ENCODE measurements at regions not wholly inside any gene's neighbourhood (a gene's known extent, or its start where the extent isn't known, plus 50 kb on each side); places are given as distances from the start of the nearest gene placed in this dataset.

GRCh38 chr14:36019126-36019525, 157.4 kb downstream of the PTCSC3 start:
- intact Hi-C loops (cut with micrococcal nuclease) (no loop called here), dilution Hi-C loops (cut with MboI; ENCODE audit: extremely low pct_ligation_motif_present, low sequenced_read_pairs) (no loop called here)
- Histone ChIP-seq H3K9me3 (replicated peaks; ENCODE audit: control insufficient read depth, insufficient read depth, low read length) (no peaks in the 10 kb centered on the region), H3K4me2 (ENCODE audit: insufficient read depth, low read length) (no peak overlapping the region), H3K36me3 (ENCODE audit: control insufficient read depth in 2 of 2, extremely low read depth in 1 of 2, insufficient read depth in 2 of 2, low read length in 2 of 2) (no peaks in the 10 kb centered on the region), H3K27me3 (ENCODE audit: control insufficient read depth in 2 of 2, insufficient read depth in 2 of 2, low read length in 2 of 2) (peaks cover 0 to 4% of the 10 kb centered on the region in 2 experiments), H3K79me2 (ENCODE audit: control insufficient read depth, insufficient read depth, low read length) (no peaks in the 10 kb centered on the region), H3K27ac (ENCODE audit: insufficient read depth, low read depth, low read length) (no peak overlapping the region), H3K9me1 (replicated peaks; ENCODE audit: control insufficient read depth, extremely low read depth, insufficient read depth, low read length) (no peaks in the 10 kb centered on the region), H4K20me1 (replicated peaks; ENCODE audit: control insufficient read depth, extremely low read depth, insufficient read depth, low read length) (no peaks in the 10 kb centered on the region), H3K4me1 (ENCODE audit: control insufficient read depth, extremely low read depth, insufficient read depth, low read length) (no peaks in the 10 kb centered on the region), H2AFZ (ENCODE audit: low read depth, low read length) (no peak overlapping the region), H3K4me3 (replicated peaks in 1 of 3; ENCODE audit: insufficient read depth in 1 of 3, low read depth in 1 of 3, low read length in 3 of 3) (no peak overlapping the region), H3K9ac (replicated peaks; ENCODE audit: extremely low read depth, insufficient read depth, low read length) (no peak overlapping the region)
- TF ChIP-seq GATA2 (IDR thresholded peaks at IDR 0.05; ENCODE audit: insufficient read depth, insufficient read length, low read depth, low read length), result no peak
- TF ChIP-seq CTCF (IDR thresholded peaks at IDR 0.05; ENCODE audit: extremely low read depth in 1 of 2, insufficient read depth in 1 of 2, low read depth in 1 of 2, low read length in 2 of 2), result no peak
- no peak for TF ChIP-seq MAX (IDR thresholded peaks at IDR 0.05; ENCODE audit: insufficient read depth, insufficient read length)
- no peak for TF ChIP-seq MYC (IDR thresholded peaks at IDR 0.05; ENCODE audit: low read depth, low read length)
- no peak for TF ChIP-seq POLR2A (IDR thresholded peaks at IDR 0.05; ENCODE audit: low read depth, low read length)
- TF ChIP-seq EZH2 (IDR thresholded peaks at IDR 0.05; ENCODE audit: borderline replicate concordance, low read depth, low read length, severe bottlenecking), result no peak
- BruUV-seq (replicated peaks), result no TSS peak
- ChIA-PET POLR2A (no interaction called here), CTCF (interaction anchor here (1.1 kb wide), 1 partner anchor 14 kb away, joined by 4 read pairs; no protein-coding TSS in a partner anchor)
- FAIRE-seq (no peak), DNase-seq (ENCODE audit: low read depth, low spot score) (no peak)

GRCh38 chr14:36014236-36014635, 162.3 kb downstream of the PTCSC3 start:
- no TSS peak for BruUV-seq (replicated peaks)
- Histone ChIP-seq H3K9me3 (replicated peaks; ENCODE audit: control insufficient read depth, insufficient read depth, low read length) (no peaks in the 10 kb centered on the region), H2AFZ (ENCODE audit: low read depth, low read length) (no peak overlapping the region), H3K4me1 (ENCODE audit: control insufficient read depth, extremely low read depth, insufficient read depth, low read length) (no peaks in the 10 kb centered on the region), H3K36me3 (ENCODE audit: control insufficient read depth in 2 of 2, extremely low read depth in 1 of 2, insufficient read depth in 2 of 2, low read length in 2 of 2) (no peaks in the 10 kb centered on the region), H3K27ac (ENCODE audit: insufficient read depth, low read depth, low read length) (no peak overlapping the region), H3K79me2 (ENCODE audit: control insufficient read depth, insufficient read depth, low read length) (no peaks in the 10 kb centered on the region), H4K20me1 (replicated peaks; ENCODE audit: control insufficient read depth, extremely low read depth, insufficient read depth, low read length) (no peaks in the 10 kb centered on the region), H3K4me3 (replicated peaks in 1 of 3; ENCODE audit: insufficient read depth in 1 of 3, low read depth in 1 of 3, low read length in 3 of 3) (no peak overlapping the region), H3K9me1 (replicated peaks; ENCODE audit: control insufficient read depth, extremely low read depth, insufficient read depth, low read length) (no peaks in the 10 kb centered on the region), H3K9ac (replicated peaks; ENCODE audit: extremely low read depth, insufficient read depth, low read length) (no peak overlapping the region), H3K27me3 (ENCODE audit: control insufficient read depth in 2 of 2, insufficient read depth in 2 of 2, low read length in 2 of 2) (no peaks in the 10 kb centered on the region), H3K4me2 (ENCODE audit: insufficient read depth, low read length) (no peak overlapping the region)
- no peak for TF ChIP-seq FOS (IDR thresholded peaks at IDR 0.05; ENCODE audit: borderline replicate concordance, insufficient read depth, low read length)
- TF ChIP-seq EZH2 (IDR thresholded peaks at IDR 0.05; ENCODE audit: borderline replicate concordance, low read depth, low read length, severe bottlenecking), result no peak
- ChIA-PET CTCF (no interaction called here), POLR2A (no interaction called here)
- FAIRE-seq (no peak), DNase-seq (ENCODE audit: low read depth, low spot score) (no peak)
- dilution Hi-C loops (cut with MboI; ENCODE audit: extremely low pct_ligation_motif_present, low sequenced_read_pairs) (no loop called here), intact Hi-C loops (cut with micrococcal nuclease) (no loop called here)

All from endothelial cell of umbilical vein (primary cell).